ENCODE measurements at regions not wholly inside any gene's neighbourhood (a gene's known extent, or its start where the extent isn't known, plus 50 kb on each side); places are given as distances from the start of the nearest gene placed in this dataset.
A peak's percentile ranks its signal among the peaks of the same experiment; 100 is the strongest.

DNA sequence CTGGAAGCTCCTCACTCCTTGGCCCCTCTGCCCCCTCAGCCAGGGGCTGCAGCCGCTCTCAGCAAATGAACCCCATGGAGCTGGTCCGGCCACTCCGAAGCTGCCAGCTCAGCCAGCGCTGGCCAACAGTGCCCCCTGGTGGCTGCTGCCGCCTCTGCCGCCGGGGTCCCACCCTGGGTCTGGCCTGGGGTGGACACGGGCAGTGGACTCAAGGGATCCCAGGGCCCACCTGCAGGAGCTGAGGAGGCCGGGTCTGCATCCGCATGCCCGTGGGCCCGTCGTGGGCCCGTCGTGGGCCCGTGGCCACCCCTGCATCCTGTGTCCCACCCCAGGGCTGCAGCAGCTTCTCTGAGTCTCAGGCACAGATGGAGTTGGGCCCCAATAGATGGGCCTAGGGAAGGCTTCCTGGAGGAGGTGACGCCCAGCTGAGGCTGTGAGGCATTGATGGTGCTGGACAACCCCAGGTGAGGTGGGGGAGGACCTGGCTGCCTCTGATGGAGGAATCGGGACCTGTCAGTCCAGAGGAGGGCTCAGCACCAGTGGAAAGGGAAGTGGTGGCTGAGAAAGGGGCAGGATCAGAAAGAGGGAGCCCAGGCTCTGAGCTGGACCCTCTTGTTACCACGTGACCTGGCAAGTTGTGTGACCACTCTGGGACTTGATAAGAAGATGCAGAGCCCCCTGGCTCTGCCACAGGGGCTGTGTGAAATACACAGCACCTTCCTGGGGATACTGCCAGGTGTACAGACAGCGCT lies 522.3 kb downstream of the BRD1 start:
- no peaks in the 10 kb centered on the region for H3K36me3 ChIP-seq (ENCODE audit: control insufficient read depth in 2 of 2, insufficient read depth in 1 of 2, low read length in 2 of 2)
- TF ChIP-seq ZNF175 (tag by site-specific recombination; IDR thresholded peaks at IDR 0.05) (no peak), ZNF398 (tag by site-specific recombination; IDR thresholded peaks at IDR 0.05) (no peak), ZNF2 (tag by site-specific recombination; IDR thresholded peaks at IDR 0.05) (peak; percentile 67), ZNF654 (tag by site-specific recombination; IDR thresholded peaks at IDR 0.05; ENCODE audit: low read depth) (peak; percentile 55), REPIN1 (tag by site-specific recombination; IDR thresholded peaks at IDR 0.05; ENCODE audit: low read depth) (no peak), ZBTB20 (tag by site-specific recombination; IDR thresholded peaks at IDR 0.05) (no peak), ZNF354C (tag by site-specific recombination; IDR thresholded peaks at IDR 0.05; ENCODE audit: borderline replicate concordance, low read depth) (no peak), ZEB2 (tag by site-specific recombination; IDR thresholded peaks at IDR 0.05) (no peak), SETDB1 (IDR thresholded peaks at IDR 0.05; ENCODE audit: insufficient read length, low read length) (no peak), ZNF626 (tag by site-specific recombination; IDR thresholded peaks at IDR 0.05) (no peak), BCL11B (tag by site-specific recombination; IDR thresholded peaks at IDR 0.05; ENCODE audit: low read depth) (no peak), ZIC2 (tag by site-specific recombination; IDR thresholded peaks at IDR 0.05) (peak; percentile 42), ZNF148 (tag by site-specific recombination; IDR thresholded peaks at IDR 0.05; ENCODE audit: borderline replicate concordance) (no peak), BCL11A (tag by site-specific recombination; IDR thresholded peaks at IDR 0.05; ENCODE audit: low read depth) (peak; percentile 20; the same call in 1 of the 2 replicates), GLIS1 (tag by site-specific recombination; IDR thresholded peaks at IDR 0.05) (peak; percentile 49)
- TF ChIP-seq, protein P1, sequence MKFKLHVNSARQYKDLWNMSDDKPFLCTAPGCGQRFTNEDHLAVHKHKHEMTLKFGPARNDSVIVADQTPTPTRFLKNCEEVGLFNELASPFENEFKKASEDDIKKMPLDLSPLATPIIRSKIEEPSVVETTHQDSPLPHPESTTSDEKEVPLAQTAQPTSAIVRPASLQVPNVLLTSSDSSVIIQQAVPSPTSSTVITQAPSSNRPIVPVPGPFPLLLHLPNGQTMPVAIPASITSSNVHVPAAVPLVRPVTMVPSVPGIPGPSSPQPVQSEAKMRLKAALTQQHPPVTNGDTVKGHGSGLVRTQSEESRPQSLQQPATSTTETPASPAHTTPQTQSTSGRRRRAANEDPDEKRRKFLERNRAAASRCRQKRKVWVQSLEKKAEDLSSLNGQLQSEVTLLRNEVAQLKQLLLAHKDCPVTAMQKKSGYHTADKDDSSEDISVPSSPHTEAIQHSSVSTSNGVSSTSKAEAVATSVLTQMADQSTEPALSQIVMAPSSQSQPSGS (tag by site-specific recombination; IDR thresholded peaks at IDR 0.05; ENCODE audit: low read depth): no peak
- TF ChIP-seq, protein P2, sequence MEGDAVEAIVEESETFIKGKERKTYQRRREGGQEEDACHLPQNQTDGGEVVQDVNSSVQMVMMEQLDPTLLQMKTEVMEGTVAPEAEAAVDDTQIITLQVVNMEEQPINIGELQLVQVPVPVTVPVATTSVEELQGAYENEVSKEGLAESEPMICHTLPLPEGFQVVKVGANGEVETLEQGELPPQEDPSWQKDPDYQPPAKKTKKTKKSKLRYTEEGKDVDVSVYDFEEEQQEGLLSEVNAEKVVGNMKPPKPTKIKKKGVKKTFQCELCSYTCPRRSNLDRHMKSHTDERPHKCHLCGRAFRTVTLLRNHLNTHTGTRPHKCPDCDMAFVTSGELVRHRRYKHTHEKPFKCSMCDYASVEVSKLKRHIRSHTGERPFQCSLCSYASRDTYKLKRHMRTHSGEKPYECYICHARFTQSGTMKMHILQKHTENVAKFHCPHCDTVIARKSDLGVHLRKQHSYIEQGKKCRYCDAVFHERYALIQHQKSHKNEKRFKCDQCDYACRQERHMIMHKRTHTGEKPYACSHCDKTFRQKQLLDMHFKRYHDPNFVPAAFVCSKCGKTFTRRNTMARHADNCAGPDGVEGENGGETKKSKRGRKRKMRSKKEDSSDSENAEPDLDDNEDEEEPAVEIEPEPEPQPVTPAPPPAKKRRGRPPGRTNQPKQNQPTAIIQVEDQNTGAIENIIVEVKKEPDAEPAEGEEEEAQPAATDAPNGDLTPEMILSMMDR (tag by site-specific recombination; IDR thresholded peaks at IDR 0.05): peak; percentile 67
- H3K4me3 ChIP-seq (ENCODE audit: low read depth, low read length): no peak overlapping the region
- ChIA-PET POLR2A (interaction anchor here (1.1 kb wide), 1 partner anchor 259 kb away, joined by 3 read pairs; no protein-coding TSS in a partner anchor), CTCF (interaction anchor here (0.6 to 4.3 kb wide), 45 partner anchors 8 to 1043 kb away, joined by 3 to 64 read pairs (median 4); no protein-coding TSS in a partner anchor)
- no peaks in the 10 kb centered on the region for H3K4me1 ChIP-seq (ENCODE audit: control insufficient read depth, insufficient read depth, low read length)
- no peak overlapping the region for H3K27ac ChIP-seq (ENCODE audit: extremely low read depth, low read depth, low read length)
- no peaks in the 10 kb centered on the region for H3K9me3 ChIP-seq (ENCODE audit: control insufficient read depth, insufficient read depth, low read depth, low read length)
